ENCODE measurements at regions not wholly inside any gene's neighbourhood (a gene's known extent, or its start where the extent isn't known, plus 50 kb on each side); places are given as distances from the start of the nearest gene placed in this dataset.
A peak's percentile ranks its signal among the peaks of the same experiment; 100 is the strongest.

DNA sequence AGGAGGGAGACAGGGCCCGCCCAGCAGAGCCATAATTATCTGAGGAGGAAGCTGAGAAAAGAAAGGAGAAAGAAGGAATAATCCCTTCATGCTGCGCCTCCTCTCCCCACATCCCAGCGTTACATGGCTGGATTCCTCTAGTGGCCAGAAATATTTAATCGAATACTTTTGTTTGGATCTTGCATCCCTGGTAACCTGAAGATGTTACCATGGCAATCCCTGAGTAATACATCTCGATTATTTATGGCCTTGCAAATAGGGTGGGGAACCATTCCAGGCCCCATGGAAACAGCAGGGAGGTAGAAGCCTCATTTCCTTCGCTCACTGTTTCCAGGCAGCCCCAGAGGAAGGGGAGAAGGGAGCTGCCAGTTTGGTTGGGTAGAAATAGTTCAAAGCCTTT lies 357.7 kb downstream of the BUD13 start:
- DNase-seq (ENCODE audit: low spot score): no peak

DNA sequence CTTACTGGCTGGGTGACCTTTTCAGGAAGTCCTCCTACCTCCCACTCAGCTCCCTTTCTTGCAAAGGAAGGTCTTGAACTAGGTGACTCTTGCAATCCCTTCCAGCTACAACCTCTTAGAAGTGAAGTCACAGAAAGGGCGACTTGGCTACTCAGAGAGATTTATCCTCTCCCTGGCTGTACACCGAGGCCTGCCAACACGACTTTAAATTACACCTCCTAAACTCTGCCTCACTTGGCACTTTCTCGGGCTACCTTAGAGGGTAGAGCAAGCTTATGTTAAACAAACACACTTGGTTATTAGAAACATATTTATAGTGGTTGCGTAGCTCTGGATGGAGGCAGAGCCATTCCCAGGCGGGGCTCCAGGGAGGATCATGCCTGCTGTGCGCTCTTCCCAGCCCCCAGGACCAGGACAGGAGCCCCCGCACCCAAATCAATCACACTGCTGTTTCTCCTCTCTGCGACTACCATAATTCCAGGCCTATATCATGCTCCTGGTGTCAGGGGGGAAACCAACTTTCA lies 358.4 kb downstream of the BUD13 start:
- DNase-seq (ENCODE audit: low spot score): no peak

GRCh38 chr11:116413301-116414242 lies 359.2 kb downstream of the BUD13 start:
- DNase-seq (ENCODE audit: low spot score): no peak

DNA sequence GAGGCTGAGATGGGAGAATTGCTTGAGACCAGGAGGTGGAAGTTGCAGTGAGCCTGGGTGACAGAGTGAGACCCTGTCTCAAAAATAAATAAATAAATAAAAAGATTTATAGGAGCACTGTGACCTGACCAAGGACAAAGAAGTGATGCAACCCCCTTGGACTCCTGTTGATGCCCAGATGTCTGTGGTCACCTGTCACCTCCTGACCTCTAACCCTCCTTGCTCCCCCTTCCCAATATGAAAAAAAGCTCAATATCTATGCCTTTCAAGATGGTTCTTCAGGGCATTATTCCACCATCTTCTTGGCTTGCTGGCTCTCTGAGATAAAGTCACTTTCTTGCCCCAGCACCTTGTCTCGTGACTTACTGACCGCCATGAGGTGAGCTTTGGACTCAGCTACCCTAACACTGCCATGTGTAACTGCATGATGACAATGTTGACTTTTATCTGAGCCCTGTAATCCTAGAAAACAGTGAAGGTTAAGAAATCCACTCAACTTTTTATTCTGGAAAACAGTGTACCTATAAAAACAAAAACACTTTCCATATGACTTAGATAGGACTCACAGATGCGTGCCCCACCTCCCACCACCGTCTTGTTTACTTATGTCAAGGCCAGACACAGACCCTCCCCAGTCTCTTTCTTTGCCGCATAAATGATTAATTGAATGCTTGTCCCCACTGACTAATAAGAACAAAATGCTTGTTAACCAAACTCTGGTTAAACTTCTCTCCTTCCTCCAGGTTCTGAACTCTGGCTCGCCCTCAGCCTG lies 360.5 kb downstream of the BUD13 start:
- no peak for DNase-seq (ENCODE audit: low spot score)

DNA sequence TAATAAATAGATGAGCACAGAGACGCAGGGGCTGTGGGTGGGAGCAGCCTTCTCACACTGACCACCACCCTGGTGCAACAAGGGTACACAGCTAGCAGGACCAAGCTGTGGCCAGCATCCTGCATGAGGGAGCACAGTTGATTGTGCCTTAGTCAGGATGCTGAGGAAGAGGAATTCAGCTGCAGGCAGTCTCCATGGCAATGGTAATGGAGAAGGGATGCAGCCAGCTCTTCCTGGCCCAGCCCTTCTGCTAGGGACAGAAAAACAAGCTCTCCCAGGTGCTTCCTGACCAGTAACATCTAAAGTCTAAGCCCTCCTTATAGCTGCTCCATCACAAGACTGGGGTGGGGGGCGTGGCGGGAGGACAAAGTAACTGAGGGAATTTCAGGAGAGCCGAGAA lies 363.5 kb downstream of the BUD13 start:
- no peak for DNase-seq (ENCODE audit: low spot score)

GRCh38 chr11:116406042-116406441 lies 366.7 kb downstream of the BUD13 start:
- no peak for DNase-seq (ENCODE audit: low spot score)

DNA sequence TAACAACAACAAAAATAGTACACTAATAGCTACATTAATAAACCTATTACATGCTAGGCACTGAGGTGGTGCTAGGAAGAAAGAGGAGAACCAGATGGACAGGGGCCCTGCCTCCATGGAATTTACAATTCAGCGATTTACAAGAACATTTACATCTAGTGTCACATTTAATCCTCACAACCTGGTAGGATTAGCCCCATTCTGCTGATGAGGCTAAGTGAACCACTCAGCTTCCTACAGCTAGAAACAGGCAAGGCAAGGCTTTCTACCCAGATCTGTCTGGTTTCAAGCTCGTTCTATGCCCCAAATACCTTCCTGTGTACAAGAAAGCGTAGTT lies 368.4 kb downstream of the BUD13 start:
- DNase-seq (ENCODE audit: low spot score): no peak

DNA sequence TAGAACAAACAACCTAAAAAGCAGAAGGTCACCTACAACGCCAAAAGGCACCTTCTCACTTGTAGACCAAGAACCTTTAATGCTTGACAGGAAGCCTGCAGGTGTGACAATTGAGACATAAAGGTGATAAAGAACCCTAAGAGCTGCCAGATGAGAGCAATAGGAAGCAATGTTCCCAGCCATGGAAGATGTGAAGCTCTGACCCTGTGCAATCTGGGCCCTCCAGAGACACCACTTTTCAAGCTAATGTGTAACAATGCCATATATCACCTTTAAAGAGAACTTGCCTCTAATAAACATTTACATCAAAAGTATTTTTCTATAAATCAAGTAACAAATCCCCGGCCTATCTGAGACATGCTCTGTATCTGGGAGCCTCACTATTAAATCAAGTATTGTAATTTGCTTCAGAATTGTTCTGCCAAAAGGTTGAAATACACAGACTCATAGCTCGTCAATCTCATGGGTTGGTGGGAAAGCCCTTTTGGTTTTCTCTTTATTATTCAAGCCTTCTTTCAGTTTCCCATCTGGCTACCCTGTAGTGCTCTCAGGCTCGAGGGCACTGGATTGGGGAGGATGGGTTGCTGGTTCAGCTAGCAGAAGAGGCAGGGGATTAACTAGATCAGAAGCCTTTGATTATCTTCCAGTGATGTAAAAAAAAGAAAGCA lies 368.9 kb downstream of the BUD13 start:
- no peak for DNase-seq (ENCODE audit: low spot score)

DNA sequence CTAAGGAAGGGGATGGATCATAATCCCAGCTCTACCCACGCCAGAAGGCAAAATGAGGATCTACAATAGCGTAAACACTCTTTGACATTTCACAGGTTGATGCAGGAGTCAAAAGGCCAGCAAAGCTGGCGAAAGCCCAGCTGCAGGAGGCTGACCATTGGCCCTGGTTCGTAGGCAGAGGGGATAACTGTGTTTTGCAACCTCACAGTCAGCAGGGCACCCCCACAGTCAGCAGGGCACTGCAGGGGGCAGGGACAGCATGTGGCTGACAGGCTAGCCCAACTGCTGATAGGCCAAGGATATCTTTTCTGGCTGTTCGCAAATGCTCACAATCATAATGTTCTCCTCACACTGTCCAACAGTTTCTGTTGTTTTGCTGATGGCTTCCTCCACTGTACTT lies 372.7 kb downstream of the BUD13 start:
- DNase-seq (ENCODE audit: low spot score): no peak

GRCh38 chr11:116397602-116398084 lies 375.1 kb downstream of the BUD13 start:
- no peak for DNase-seq (ENCODE audit: low spot score)

DNA sequence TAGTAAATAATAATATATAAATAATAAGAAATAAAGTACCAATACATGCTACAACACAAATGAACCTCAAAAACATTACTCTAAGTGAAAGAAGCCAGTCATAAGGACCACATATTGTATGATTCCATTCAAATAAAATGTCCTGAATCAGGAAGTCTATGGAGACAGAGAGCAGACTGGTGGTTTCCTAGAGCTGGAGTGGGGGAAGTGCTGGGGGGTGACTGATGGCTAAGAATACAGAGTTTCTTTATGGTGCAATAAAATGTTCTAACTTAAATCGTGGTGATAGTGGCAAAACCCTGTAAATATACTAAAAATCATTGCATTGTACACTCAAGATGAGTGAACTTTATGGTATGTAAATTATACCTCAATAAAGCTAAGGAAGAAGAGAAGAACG lies 376.5 kb downstream of the BUD13 start:
- DNase-seq (ENCODE audit: low spot score): no peak

- no peak for DNase-seq (ENCODE audit: low spot score)
These were observed 378.8 kb downstream of the BUD13 start for GRCh38 chr11:116394022-116394421.

GRCh38 chr11:116390963-116391362 lies 381.8 kb downstream of the BUD13 start:
- DNase-seq (ENCODE audit: low spot score): no peak

GRCh38 chr11:116388146-116388545 lies 384.6 kb downstream of the BUD13 start:
- no peak for DNase-seq (ENCODE audit: low spot score)

- no peak for DNase-seq (ENCODE audit: low spot score)
These were observed 385.1 kb downstream of the BUD13 start for GRCh38 chr11:116387641-116388040.

GRCh38 chr11:116386118-116386699 lies 386.6 kb downstream of the BUD13 start:
- DNase-seq (ENCODE audit: low spot score): no peak

DNA sequence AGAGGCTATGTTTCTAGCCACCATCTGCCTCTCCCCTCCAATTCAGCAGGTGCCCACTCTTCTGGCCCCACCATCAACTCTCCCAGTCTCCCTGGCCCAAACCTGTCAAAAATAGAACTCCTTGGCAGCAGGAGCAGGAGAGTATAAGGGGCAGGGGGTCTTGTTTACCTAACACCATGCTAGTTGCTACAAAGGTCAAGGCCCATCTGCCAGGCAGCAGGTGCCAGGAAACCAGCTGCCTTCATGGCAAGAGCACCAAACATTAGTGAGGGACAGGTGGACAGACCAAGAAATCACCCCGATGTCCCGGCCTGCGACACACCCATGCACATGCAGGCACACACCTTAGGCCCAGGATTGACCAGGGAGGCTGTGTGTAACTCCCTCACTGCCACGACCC lies 387.9 kb downstream of the BUD13 start:
- DNase-seq (ENCODE audit: low spot score): no peak

GRCh38 chr11:116384407-116384806 lies 388.4 kb downstream of the BUD13 start:
- no peak for DNase-seq (ENCODE audit: low spot score)

DNA sequence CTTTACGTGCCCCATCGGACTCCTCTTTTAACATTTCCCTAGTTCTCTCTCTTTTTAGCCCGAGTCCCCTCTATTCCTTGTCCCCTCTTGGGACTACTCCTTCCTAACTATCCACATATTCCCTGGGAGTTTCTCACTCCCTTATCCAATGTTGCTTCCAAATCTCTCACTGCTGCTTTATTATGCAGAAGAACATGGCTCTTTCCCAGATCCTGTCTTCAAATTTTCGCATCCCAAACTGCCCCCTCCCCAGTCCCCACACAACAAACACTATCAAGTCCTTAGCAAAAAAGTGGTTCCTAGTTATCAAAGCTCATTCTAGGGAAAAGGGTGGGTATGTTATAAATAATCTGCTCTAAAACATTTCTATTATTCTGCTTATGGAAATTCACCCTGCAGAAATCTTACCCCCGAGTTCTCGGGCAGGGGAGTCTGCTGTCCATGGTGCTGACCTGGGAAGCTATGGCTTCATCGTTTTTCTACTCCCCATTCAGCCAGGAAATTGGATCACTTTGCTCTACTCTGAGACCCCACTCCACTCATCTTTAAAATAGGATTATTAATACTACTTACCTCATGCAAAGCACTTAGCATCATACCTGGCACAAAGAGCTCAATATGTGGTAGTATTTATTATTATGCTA lies 393.5 kb downstream of the BUD13 start:
- DNase-seq (ENCODE audit: low spot score): peak; percentile 6

- DNase-seq (ENCODE audit: low spot score): no peak
These were observed 396.2 kb downstream of the BUD13 start for GRCh38 chr11:116376547-116376946.

DNA sequence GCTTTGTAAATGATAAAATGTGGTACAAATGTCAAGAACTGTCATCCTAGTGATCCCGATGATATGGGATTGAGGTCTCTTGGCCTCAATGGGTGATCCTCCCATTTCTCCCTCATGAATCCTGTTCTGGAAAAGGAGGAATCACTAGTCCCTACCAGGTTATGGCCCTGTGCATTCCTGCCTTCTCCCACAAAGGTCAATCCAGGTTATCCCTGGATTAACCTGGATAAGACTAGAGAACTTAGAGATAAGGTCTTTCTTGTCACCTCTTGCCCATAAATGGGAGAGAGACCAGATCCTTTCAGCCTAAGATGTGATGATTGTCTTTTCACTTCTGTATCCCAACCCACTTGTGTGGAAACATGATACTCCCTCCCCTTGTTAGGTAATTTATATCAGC lies 396.7 kb downstream of the BUD13 start:
- DNase-seq (ENCODE audit: low spot score): no peak
